HepG2 (cell line): ENCODE measurements at regions not wholly inside any gene's neighbourhood (a gene's known extent, or its start where the extent isn't known, plus 50 kb on each side); places are given as distances from the start of the nearest gene placed in this dataset.

Experiments used
- ATAC-seq: fragments of 200-7000 bp; cut with Tn5 transposase; 3 replicates; pipeline ENCODE4 v1.9.1; 2020; ENCODE audit warnings: mild to moderate bottlenecking, moderate library complexity
- BruUV-seq: library from RNA; stranded (reverse); fragments of 400-500 nt; replicated peaks from 2 replicates; lab custom pipeline; 2021; lab: Mats Ljungman, UMichigan
- CTCF ChIA-PET: fragments of 300-600 bp; formaldehyde crosslinking; extraction: SDS; loops from one replicate; lab custom pipeline; 2021; ENCODE audit warnings: low total read pairs, inconsistent platforms, low intra/inter-chr PET ratio; lab: Yijun Ruan, JAX
- POLR2A ChIA-PET: fragments of 350-600 bp; sonication (Branson Sonifier 250); formaldehyde crosslinking; loops from one replicate; lab custom pipeline; 2020; ENCODE audit warnings: antibody characterized with exemption, inconsistent platforms; lab: Yijun Ruan, JAX
- DNase-seq: peaks from one replicate; pipeline ENCODE4 v3.0.0-alpha.2; 2015; ENCODE audit warnings: low spot score
- FAIRE-seq: peaks from 3 replicates; lab custom pipeline; 2011; peaks lifted over from hg19 to GRCh38; lab: Jason Lieb, UNC
- H2AFZ ChIP-seq: one replicate; pipeline ENCODE4 v1.6.1; 2011; ENCODE audit warnings: low read length, inconsistent platforms
- H3K27ac ChIP-seq: fragments of 300-600 bp; 3 replicates; pipeline ENCODE4 v1.8.0; 2011; ENCODE audit warnings: mixed run types, mild to moderate bottlenecking, mixed read lengths, low read length, inconsistent platforms; ENCODE audit not compliant: insufficient read depth; ENCODE audit errors: extremely low read length
- H3K27me3 ChIP-seq, 2 experiments: fragments of 200-600 bp in 1 of 2; 2 replicates in 1 of 2; 3 replicates in 1 of 2; pipeline versions ENCODE4 v1.6.0 to v1.8.0; 2011; ENCODE audit warnings: low read length in 2 of 2, mild to moderate bottlenecking in 2 of 2, moderate library complexity in 2 of 2, inconsistent platforms in 1 of 2; ENCODE audit not compliant: insufficient read depth in 2 of 2, control insufficient read depth in 1 of 2
- H3K36me3 ChIP-seq, 2 experiments: fragments of 200-600 bp in 1 of 2; replicated peaks in 1 of 2; 2 replicates in 1 of 2; 3 replicates in 1 of 2; pipeline versions ENCODE4 v1.5.1 to v1.8.0; 2011; ENCODE audit warnings: low read length in 2 of 2, inconsistent platforms in 1 of 2; ENCODE audit not compliant: insufficient read depth in 2 of 2, control insufficient read depth in 1 of 2
- H3K4me1 ChIP-seq: 2 replicates; pipeline ENCODE4 v1.5.1; 2012; ENCODE audit warnings: low read length, inconsistent platforms; ENCODE audit not compliant: insufficient read depth
- H3K4me2 ChIP-seq: 2 replicates; pipeline ENCODE4 v1.6.0; 2011; ENCODE audit warnings: low read depth, low read length, inconsistent platforms
- H3K4me3 ChIP-seq, 3 experiments: fragments of 200-600 bp in 1 of 3; sonication (generic), shearing (Covaris generic) in 1 of 3; replicated peaks in 1 of 3; 2 replicates each; pipeline ENCODE4 v1.5.1; 2011 to 2016; ENCODE audit warnings: low read length in 3 of 3, inconsistent platforms in 2 of 3, low read depth in 2 of 3, mild to moderate bottlenecking in 2 of 3, control low read depth in 1 of 3, mixed read lengths in 1 of 3; ENCODE audit not compliant: insufficient read depth in 1 of 3
- H3K79me2 ChIP-seq: one replicate; pipeline ENCODE4 v1.6.1; 2011; ENCODE audit warnings: low read length, inconsistent platforms; ENCODE audit not compliant: insufficient read depth
- H3K9ac ChIP-seq: 2 replicates; pipeline ENCODE4 v1.6.0; 2011; ENCODE audit warnings: mild to moderate bottlenecking, low read depth, low read length, inconsistent platforms; ENCODE audit not compliant: insufficient read depth
- H3K9me3 ChIP-seq: 2 replicates; pipeline ENCODE4 v1.5.1; 2012; ENCODE audit warnings: mild to moderate bottlenecking, low read length
- H4K20me1 ChIP-seq: 2 replicates; pipeline ENCODE4 v1.6.0; 2011; ENCODE audit warnings: inconsistent platforms, mild to moderate bottlenecking, low read length, moderate library complexity; ENCODE audit not compliant: insufficient read depth
- BCL6 ChIP-seq: IDR thresholded peaks from 2 replicates; pipeline ENCODE4 v1.6.1; 2016; ENCODE audit warnings: missing genetic modification reagents, missing compliant biosample characterization
- GTF3A ChIP-seq: sonication (generic); formaldehyde crosslinking; conservative IDR thresholded peaks from 2 replicates; pipeline ENCODE4 v1.4.0; 2020; ENCODE audit warnings: mild to moderate bottlenecking, missing genetic modification reagents
- HOXA3 ChIP-seq: sonication (generic); formaldehyde crosslinking; IDR thresholded peaks from 2 replicates; pipeline ENCODE4 v1.5.0; 2020; ENCODE audit warnings: missing genetic modification reagents
- JUNB ChIP-seq: sonication (generic); formaldehyde crosslinking; IDR thresholded peaks from 2 replicates; pipeline ENCODE4 v1.8.0; 2022; ENCODE audit warnings: missing genetic modification reagents, mild to moderate bottlenecking, borderline replicate concordance
- NFE2L1 ChIP-seq: sonication (generic); formaldehyde crosslinking; IDR thresholded peaks from 2 replicates; pipeline ENCODE4 v1.4.0; 2020; ENCODE audit warnings: missing genetic modification reagents, mild to moderate bottlenecking, borderline replicate concordance
- POLR2AphosphoS2 ChIP-seq: IDR thresholded peaks from 2 replicates; pipeline ENCODE4 v1.6.1; 2011; ENCODE audit warnings: low read depth, low read length, improper control_type of control experiment
- YEATS2 ChIP-seq: sonication (generic); formaldehyde crosslinking; IDR thresholded peaks from 2 replicates; pipeline ENCODE4 v1.4.0; 2020; ENCODE audit warnings: missing genetic modification reagents, borderline replicate concordance
- ZNF441 ChIP-seq: sonication (generic); formaldehyde crosslinking; IDR thresholded peaks from 2 replicates; pipeline ENCODE4 v1.7.0; 2021; ENCODE audit warnings: missing genetic modification reagents, borderline replicate concordance
- ZNF556 ChIP-seq: sonication (generic); formaldehyde crosslinking; IDR thresholded peaks from 2 replicates; pipeline ENCODE4 v1.4.0; 2020; ENCODE audit warnings: mild to moderate bottlenecking, missing genetic modification reagents, borderline replicate concordance
- ZNF570 ChIP-seq: sonication (generic); formaldehyde crosslinking; IDR thresholded peaks from 2 replicates; pipeline ENCODE4 v1.4.0; 2020; ENCODE audit warnings: mild to moderate bottlenecking, missing genetic modification reagents, borderline replicate concordance
- ZNF605 ChIP-seq: sonication (generic); formaldehyde crosslinking; IDR thresholded peaks from 2 replicates; pipeline ENCODE4 v1.8.0; 2022; ENCODE audit warnings: mild to moderate bottlenecking, missing genetic modification reagents
- ZNF883 ChIP-seq: sonication (generic); formaldehyde crosslinking; IDR thresholded peaks from 2 replicates; pipeline ENCODE4 v1.5.1; 2020; ENCODE audit warnings: mild to moderate bottlenecking, missing genetic modification reagents; ENCODE audit errors: not compliant biosample characterization
- whole genome bisulfite sequencing: methylation state at CpG from one replicate; pipeline ENCODE4 v1.1.6; 2017; ENCODE audit warnings: low lambda C conversion rate; 5-methylcytosine and 5-hydroxymethylcytosine counted together
- in situ Hi-C: cut with HindIII; loops from 2 replicates; pipeline ENCODE4 v1.10.0; 2017; ENCODE audit warnings: low pct_unique_long_range_greater_than_20kb; ENCODE audit not compliant: extremely low pct_ligation_motif_present
- intact Hi-C: fragments of 100-400 bp; cut with micrococcal nuclease; formaldehyde crosslinking; loops from one replicate; pipeline ENCODE4 v1.10.0; 2022; ENCODE audit not compliant: unreplicated experiment
- TF ChIP-seq, protein P1 (sequence below): IDR thresholded peaks from 2 replicates; pipeline ENCODE4 v1.6.1; 2016; ENCODE audit warnings: mild to moderate bottlenecking, missing biosample characterization, missing genetic modification reagents

DNA sequence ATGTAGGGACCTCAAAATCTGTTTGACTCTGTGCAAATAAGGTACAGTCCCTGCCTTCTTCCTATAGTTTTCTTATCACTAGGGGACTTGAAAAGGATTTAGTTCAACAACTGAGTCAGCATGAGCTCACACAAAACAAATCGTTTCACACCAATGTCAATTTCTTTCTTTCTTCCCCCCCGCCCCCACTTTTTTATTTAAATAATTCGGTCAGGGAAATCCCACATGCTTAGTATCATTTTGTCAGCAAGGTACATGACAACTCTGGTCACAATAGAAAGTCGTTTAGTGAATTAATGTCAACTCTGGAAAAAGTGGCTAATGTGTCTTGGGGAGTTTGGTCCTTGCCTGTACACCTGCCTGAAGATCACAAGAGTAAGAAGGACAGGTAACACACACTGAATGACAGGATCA, 232.2 kb upstream of the PLEKHG7 start (continued):
- TF ChIP-seq NFE2L1 (CRISPR knock-in tag) (no peak), YEATS2 (CRISPR knock-in tag) (no peak)

DNA sequence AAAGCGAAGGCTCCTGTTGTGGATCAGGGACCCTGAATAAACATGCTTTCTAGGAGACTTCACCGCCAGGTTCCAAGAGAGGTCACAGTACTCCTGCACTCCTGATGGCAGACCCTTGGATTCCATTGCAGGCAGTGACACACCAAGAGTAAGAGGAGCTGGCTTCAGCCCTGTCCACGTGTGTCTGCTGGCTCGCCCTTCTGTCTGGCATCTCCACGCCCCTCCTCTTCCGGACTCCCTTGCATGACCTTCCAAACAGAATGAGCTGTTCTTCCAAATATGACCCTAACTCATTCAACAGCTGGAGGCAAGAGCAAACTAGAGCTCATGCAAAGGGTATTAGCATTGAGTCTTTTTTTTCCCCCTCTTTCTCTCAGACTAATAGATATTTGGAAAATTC, 233.0 kb upstream of the PLEKHG7 start:
- H3K27ac ChIP-seq: no peak overlapping the region

More for the DNA sequence above, 233.0 kb upstream of the PLEKHG7 start:
- 32% methylated on average over 6 of the region's 6 CpGs for WGBS
- H3K79me2 ChIP-seq: no peaks in the 10 kb centered on the region
- CTCF ChIA-PET: no interaction called here
- TF ChIP-seq ZNF441 (CRISPR knock-in tag) (no peak), ZNF605 (no peak), BCL6 (no peak), HOXA3 (CRISPR knock-in tag) (no peak), POLR2AphosphoS2 (no peak), JUNB (CRISPR knock-in tag) (no peak), ZNF570 (CRISPR knock-in tag) (no peak), GTF3A (no peak), ZNF556 (no peak), ZNF883 (CRISPR knock-in tag) (no peak)
- TF ChIP-seq, protein P1, sequence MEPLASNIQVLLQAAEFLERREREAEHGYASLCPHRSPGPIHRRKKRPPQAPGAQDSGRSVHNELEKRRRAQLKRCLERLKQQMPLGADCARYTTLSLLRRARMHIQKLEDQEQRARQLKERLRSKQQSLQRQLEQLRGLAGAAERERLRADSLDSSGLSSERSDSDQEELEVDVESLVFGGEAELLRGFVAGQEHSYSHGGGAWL (CRISPR knock-in tag): no peak
- H3K9me3 ChIP-seq: no peaks in the 10 kb centered on the region
- H3K9ac ChIP-seq: no peak overlapping the region
- H3K4me1 ChIP-seq: no peaks in the 10 kb centered on the region
- H3K4me2 ChIP-seq: no peak overlapping the region
- H4K20me1 ChIP-seq: no peaks in the 10 kb centered on the region
- in situ Hi-C loops: no loop called here
- POLR2A ChIA-PET: no interaction called here
- BruUV-seq: no TSS peak
- no peaks in the 10 kb centered on the region for H3K36me3 ChIP-seq
- intact Hi-C loops: no loop called here
- H2AFZ ChIP-seq: no peak overlapping the region
- FAIRE-seq: no peak
- H3K4me3 ChIP-seq: no peak overlapping the region
- DNase-seq: peak; percentile 1
- no peaks in the 10 kb centered on the region for H3K27me3 ChIP-seq
- ATAC-seq: no peak
